ENCODE measurements at regions not wholly inside any gene's neighbourhood (a gene's known extent, or its start where the extent isn't known, plus 50 kb on each side); places are given as distances from the start of the nearest gene placed in this dataset.

GRCh38 chr5:73256462-73256861, 83.5 kb downstream of the TMEM174 start:
- H2AFZ ChIP-seq, result no peak overlapping the region
- H3K9ac ChIP-seq, result no peak overlapping the region
- H3K36me3 ChIP-seq (ENCODE audit: control insufficient read depth, insufficient read depth, low read length), result no peaks in the 10 kb centered on the region
- no peaks in the 10 kb centered on the region for H3K9me3 ChIP-seq (ENCODE audit: control insufficient read depth, low read length)
- H3K4me1 ChIP-seq, result no peaks in the 10 kb centered on the region
- no peak overlapping the region for H3K27ac ChIP-seq
- no peak overlapping the region for H3K4me2 ChIP-seq (ENCODE audit: low read length)
- H3K27me3 ChIP-seq (ENCODE audit: control insufficient read depth, insufficient read depth, low read length), result no peaks in the 10 kb centered on the region
- TF ChIP-seq, protein P1, sequence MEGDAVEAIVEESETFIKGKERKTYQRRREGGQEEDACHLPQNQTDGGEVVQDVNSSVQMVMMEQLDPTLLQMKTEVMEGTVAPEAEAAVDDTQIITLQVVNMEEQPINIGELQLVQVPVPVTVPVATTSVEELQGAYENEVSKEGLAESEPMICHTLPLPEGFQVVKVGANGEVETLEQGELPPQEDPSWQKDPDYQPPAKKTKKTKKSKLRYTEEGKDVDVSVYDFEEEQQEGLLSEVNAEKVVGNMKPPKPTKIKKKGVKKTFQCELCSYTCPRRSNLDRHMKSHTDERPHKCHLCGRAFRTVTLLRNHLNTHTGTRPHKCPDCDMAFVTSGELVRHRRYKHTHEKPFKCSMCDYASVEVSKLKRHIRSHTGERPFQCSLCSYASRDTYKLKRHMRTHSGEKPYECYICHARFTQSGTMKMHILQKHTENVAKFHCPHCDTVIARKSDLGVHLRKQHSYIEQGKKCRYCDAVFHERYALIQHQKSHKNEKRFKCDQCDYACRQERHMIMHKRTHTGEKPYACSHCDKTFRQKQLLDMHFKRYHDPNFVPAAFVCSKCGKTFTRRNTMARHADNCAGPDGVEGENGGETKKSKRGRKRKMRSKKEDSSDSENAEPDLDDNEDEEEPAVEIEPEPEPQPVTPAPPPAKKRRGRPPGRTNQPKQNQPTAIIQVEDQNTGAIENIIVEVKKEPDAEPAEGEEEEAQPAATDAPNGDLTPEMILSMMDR (IDR thresholded peaks at IDR 0.05), result no peak
- H3K79me2 ChIP-seq, result no peaks in the 10 kb centered on the region
- H3K4me3 ChIP-seq (ENCODE audit: low read depth, low read length), result no peak overlapping the region

DNA sequence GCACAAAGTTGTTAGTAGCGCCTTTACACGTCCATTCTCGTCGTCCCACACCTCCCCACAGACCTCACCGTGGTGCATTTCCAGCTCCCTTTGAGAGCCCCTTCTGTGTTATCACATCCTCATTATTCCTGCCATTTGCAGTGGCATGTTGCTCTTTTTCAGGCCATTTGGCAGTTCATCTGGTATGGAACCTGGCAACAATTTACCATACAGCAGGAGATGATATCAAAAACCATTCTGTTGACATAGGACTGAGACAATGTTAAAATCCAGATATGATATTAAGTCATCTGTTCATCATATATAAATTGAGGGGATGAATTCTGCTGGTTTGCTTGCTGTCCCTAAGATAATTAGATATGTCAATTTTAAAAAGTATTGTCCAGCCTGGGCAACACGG, 83.0 kb downstream of the TMEM174 start:
- Histone ChIP-seq H3K27me3 (ENCODE audit: control insufficient read depth, insufficient read depth, low read length) (no peaks in the 10 kb centered on the region), H3K4me3 (ENCODE audit: low read depth, low read length) (no peak overlapping the region), H3K79me2 (no peaks in the 10 kb centered on the region), H3K9ac (no peak overlapping the region), H3K9me3 (ENCODE audit: control insufficient read depth, low read length) (no peaks in the 10 kb centered on the region), H3K4me2 (ENCODE audit: low read length) (no peak overlapping the region), H3K36me3 (ENCODE audit: control insufficient read depth, insufficient read depth, low read length) (no peaks in the 10 kb centered on the region), H3K4me1 (no peaks in the 10 kb centered on the region), H2AFZ (no peak overlapping the region), H3K27ac (no peak overlapping the region)
- TF ChIP-seq, protein P1 (IDR thresholded peaks at IDR 0.05), result no peak

DNA sequence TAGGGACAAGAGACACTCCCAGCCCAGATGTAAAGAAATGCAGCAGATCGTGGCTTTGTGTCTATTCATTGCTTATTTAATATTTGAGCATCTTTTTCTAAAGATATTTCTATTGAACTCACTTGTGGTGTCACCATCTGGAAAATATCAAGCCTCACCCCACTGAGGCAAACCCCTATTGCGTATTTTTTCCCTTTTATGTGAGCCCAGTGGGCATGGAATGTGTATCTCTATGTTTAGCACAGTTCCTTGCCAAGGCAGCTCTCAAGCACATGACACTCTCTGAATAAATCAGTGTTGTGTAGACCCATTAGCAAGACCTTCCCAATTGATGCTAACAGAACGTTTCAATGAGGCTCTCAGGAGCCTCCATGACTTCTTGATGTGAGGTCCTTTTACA, 81.6 kb downstream of the TMEM174 start:
- no peaks in the 10 kb centered on the region for H3K9me3 ChIP-seq (ENCODE audit: control insufficient read depth, low read length)
- H3K27ac ChIP-seq, result no peak overlapping the region
- no peak overlapping the region for H3K9ac ChIP-seq
- H3K4me3 ChIP-seq (ENCODE audit: low read depth, low read length), result no peak overlapping the region
- H3K4me2 ChIP-seq (ENCODE audit: low read length), result no peak overlapping the region
- H3K27me3 ChIP-seq (ENCODE audit: control insufficient read depth, insufficient read depth, low read length), result no peaks in the 10 kb centered on the region
- no peaks in the 10 kb centered on the region for H3K36me3 ChIP-seq (ENCODE audit: control insufficient read depth, insufficient read depth, low read length)
- no peak overlapping the region for H2AFZ ChIP-seq
- no peaks in the 10 kb centered on the region for H3K4me1 ChIP-seq
- TF ChIP-seq, protein P1 (IDR thresholded peaks at IDR 0.05), result no peak
- H3K79me2 ChIP-seq, result no peaks in the 10 kb centered on the region

- Histone ChIP-seq H3K79me2 (no peaks in the 10 kb centered on the region), H3K4me2 (ENCODE audit: low read length) (no peak overlapping the region), H3K4me1 (no peaks in the 10 kb centered on the region), H3K9ac (no peak overlapping the region), H3K9me3 (ENCODE audit: control insufficient read depth, low read length) (no peaks in the 10 kb centered on the region), H3K4me3 (ENCODE audit: low read depth, low read length) (no peak overlapping the region), H3K36me3 (ENCODE audit: control insufficient read depth, insufficient read depth, low read length) (no peaks in the 10 kb centered on the region), H3K27ac (no peak overlapping the region), H3K27me3 (ENCODE audit: control insufficient read depth, insufficient read depth, low read length) (no peaks in the 10 kb centered on the region), H2AFZ (no peak overlapping the region)
- TF ChIP-seq, protein P1 (IDR thresholded peaks at IDR 0.05), result no peak
Measured at GRCh38 chr5:73253047-73253660, 80.2 kb downstream of the TMEM174 start.

- TF ChIP-seq, protein P1 (IDR thresholded peaks at IDR 0.05), result no peak
- H3K9ac ChIP-seq, result no peak overlapping the region
- no peaks in the 10 kb centered on the region for H3K27me3 ChIP-seq (ENCODE audit: control insufficient read depth, insufficient read depth, low read length)
- no peaks in the 10 kb centered on the region for H3K36me3 ChIP-seq (ENCODE audit: control insufficient read depth, insufficient read depth, low read length)
- no peak overlapping the region for H3K4me2 ChIP-seq (ENCODE audit: low read length)
- H3K4me3 ChIP-seq (ENCODE audit: low read depth, low read length), result no peak overlapping the region
- no peak overlapping the region for H2AFZ ChIP-seq
- no peaks in the 10 kb centered on the region for H3K79me2 ChIP-seq
- no peaks in the 10 kb centered on the region for H3K4me1 ChIP-seq
- no peaks in the 10 kb centered on the region for H3K9me3 ChIP-seq (ENCODE audit: control insufficient read depth, low read length)
- no peak overlapping the region for H3K27ac ChIP-seq
Measured at GRCh38 chr5:73250645-73251044, 77.7 kb downstream of the TMEM174 start.

Data from parathyroid adenoma (tissue), 2 donors.